GM18861 (cell line): ENCODE measurements at regions not wholly inside any gene's neighbourhood (a gene's known extent, or its start where the extent isn't known, plus 50 kb on each side); places are given as distances from the start of the nearest gene placed in this dataset.
"Not testable (repeated sequence)": the region's sequence is repeated elsewhere in the genome, so short reads cannot be mapped to it uniquely, and the experiment has no call there.

ENCODE experiments used
- ATAC-seq: cut with Tn5 transposase; IDR thresholded peaks from one replicate; pipeline ENCODE4 v1.9.1; 2021; ENCODE audit not compliant: unreplicated experiment

GRCh38 chr13:70568571-70568970 lies 460.3 kb upstream of the KLHL1 start:
- ATAC-seq = peak; percentile 84

- no peak for ATAC-seq
Observed at GRCh38 chr13:70544706-70545105, 436.5 kb upstream of the KLHL1 start.

DNA sequence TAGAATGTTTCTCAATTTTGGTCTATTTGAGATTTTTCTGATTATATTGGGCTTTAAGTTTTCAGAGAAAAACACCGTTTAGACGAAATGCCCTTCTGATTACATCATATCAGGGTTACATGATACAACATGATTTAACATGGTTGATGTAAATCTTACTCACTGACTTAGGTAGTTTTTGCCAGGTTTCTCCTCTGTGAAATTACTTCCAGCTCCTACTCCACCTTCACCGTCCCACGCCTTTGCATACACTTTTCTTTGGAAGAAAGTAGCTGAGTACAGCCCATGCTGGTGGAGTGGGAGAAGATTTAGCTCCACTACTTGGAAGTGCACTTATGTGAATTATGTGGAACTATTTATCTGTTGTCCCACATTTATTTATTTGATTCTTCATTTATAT lies 433.2 kb upstream of the KLHL1 start:
- no peak for ATAC-seq

GRCh38 chr13:70534466-70534865 lies 426.2 kb upstream of the KLHL1 start:
- no peak for ATAC-seq

DNA sequence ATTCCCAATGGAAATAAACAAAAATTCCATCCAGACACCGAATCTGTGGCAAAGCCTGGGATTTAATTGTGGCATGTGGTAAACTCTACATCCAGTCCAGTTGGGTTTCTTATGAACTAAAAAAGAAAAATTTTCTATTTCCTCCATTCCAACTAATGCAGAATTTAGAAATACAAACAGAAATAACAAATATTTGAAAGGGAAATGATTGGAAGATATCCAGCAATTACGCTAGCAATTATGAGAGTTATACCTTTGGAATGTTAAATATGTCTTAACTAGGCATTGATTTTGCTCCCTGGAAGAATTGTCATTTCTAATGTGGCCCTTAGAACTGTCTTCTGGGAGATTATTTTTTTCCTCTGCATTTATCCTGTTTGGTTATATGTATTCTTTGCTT lies 421.4 kb upstream of the KLHL1 start:
- no peak for ATAC-seq

DNA sequence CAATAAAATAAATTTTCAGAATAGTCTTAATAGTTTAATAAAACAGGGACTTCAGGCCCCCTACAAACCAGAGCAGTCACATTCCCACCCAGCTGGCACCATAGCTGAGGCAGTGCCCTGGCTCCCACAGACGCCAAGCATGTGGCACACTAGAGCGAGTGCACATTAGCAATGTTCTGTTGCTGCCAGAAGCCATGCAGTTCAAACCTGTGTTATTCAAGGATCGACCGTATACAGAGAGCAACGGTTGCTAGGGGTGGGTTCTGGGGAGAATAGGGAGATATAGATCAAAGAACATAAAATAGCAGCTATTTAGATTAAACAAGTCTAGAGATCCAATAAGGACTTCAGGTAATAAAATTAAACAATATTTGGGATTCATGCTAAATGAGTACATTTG lies 419.3 kb upstream of the KLHL1 start:
- no peak for ATAC-seq

DNA sequence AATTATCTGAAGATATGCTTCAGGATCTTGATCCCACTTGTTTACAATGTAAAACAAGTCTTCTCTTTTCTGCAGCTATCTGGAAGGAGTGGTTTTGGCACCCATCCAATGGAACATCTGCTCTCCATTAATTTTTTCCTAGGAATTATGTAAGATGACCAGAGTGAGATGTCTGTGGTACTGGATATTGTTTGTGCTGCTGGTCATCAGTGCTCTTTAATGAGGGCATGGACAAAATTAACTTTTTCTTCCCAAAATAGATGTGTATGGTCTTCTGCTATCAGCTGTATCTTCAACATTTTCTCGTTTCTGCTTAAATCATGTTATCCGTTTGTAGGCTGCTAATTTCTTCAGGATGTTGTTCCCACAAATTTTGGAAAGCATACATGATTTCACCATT lies 415.4 kb upstream of the KLHL1 start:
- ATAC-seq = no peak

- no peak for ATAC-seq
Observed at GRCh38 chr13:70520275-70521036, 412.2 kb upstream of the KLHL1 start.

GRCh38 chr13:70518081-70518480 lies 409.8 kb upstream of the KLHL1 start:
- ATAC-seq = no peak

- no peak for ATAC-seq
Observed at GRCh38 chr13:70516226-70516625, 408.0 kb upstream of the KLHL1 start.

- ATAC-seq = not testable (repeated sequence)
Observed at GRCh38 chr13:70511861-70512417, 403.7 kb upstream of the KLHL1 start.

DNA sequence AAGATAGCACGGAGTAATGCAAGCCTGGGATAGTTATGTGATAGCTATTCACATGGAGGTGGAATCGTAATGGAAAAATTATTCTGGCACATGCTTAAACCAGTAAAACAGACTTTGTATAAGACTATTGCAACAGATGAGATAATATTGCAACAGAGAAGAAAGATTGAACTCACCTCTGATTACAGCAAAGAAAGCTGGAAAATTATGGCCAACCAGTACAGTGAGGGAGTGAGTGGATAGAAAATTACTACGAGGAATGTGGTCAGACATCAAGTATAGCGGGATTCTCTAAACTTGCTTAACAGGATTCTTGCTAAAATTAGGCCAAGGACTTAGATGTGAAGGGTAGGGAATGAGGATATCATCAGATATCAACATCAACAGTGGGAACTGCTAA lies 397.6 kb upstream of the KLHL1 start:
- ATAC-seq = no peak

DNA sequence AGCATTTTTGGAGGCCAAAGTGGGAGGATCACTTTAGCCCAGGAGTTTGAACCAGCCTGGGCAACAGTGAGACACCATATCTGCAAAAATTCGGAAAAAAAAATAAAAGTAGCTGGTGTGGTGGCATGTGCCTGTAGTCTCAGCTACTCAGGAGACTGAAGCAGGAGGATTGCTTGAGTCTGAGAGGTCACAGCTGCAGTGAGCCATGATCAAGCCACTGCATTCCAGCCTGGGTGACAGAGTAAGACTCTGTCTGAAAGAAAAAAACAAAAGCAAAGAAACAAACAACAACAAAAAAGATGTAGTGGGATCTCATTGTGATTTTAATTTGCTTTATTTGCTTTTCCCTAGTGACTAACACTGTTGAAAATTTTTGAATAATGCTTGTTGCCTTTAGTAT lies 394.7 kb upstream of the KLHL1 start:
- ATAC-seq = no peak

DNA sequence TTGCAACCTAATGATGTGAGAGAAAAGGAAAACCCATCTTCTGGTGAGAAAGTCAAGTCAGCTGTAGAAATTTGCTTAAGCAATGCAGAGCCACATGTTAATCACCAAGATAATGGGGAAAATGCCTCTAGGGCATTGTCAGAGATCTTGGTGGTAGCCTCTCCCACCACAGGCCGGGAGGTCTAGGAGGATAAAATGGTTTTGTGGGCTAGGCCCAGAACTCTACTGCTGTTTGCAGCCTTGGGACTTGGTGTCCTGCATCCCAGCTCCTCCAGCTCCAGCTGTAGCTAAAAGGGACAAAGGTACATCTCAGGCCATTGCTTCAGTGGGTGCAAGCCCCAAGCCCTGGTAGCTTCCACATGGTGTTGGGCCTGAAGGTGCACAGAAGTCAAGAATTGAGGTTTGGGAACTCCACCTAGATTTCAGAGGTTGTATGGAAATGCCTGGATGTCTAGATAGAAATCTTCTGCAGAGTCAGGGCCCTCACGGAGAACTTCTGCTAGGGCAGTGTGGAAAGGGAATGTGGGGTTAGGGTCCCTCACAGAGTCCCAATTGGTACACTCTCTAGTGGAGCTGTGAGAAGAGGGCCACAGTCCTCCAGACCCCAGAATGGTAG lies 382.2 kb upstream of the KLHL1 start:
- ATAC-seq = no peak

- ATAC-seq = no peak
Observed at GRCh38 chr13:70484931-70485330, 376.7 kb upstream of the KLHL1 start.

- ATAC-seq = no peak
Observed at GRCh38 chr13:70483599-70484276, 375.5 kb upstream of the KLHL1 start.

- ATAC-seq = no peak
Observed at GRCh38 chr13:70473907-70474306, 365.7 kb upstream of the KLHL1 start.

GRCh38 chr13:70469077-70469476 lies 360.8 kb upstream of the KLHL1 start:
- no peak for ATAC-seq

- no peak for ATAC-seq
Observed at GRCh38 chr13:70457474-70457873, 349.2 kb upstream of the KLHL1 start.

- ATAC-seq = no peak
Observed at GRCh38 chr13:70448820-70449219, 340.6 kb upstream of the KLHL1 start.

DNA sequence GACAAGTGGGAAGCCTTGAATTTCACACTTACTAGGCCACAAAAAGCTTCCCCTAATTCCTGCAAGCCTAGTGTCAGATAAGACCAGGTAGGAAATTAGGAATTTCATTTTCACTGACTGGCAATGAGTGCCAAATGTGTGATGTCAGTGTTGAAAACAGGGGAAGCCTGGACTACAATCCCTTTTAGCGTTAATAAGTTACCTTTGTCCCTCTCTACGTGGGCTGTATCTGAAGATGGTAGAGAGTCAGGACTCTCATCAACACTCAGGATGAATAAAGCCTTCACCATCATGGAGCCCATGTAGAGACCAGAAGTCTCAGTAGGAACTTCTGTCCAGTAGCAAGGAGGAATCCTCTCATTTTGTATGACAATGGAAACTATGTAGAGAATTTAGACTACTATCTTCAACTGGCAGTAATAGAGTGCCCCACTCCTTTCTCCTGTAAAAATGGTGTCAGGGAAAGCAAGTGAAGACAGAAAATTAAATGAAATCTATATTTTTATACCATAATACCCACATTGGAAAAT lies 324.1 kb upstream of the KLHL1 start:
- ATAC-seq = no peak

DNA sequence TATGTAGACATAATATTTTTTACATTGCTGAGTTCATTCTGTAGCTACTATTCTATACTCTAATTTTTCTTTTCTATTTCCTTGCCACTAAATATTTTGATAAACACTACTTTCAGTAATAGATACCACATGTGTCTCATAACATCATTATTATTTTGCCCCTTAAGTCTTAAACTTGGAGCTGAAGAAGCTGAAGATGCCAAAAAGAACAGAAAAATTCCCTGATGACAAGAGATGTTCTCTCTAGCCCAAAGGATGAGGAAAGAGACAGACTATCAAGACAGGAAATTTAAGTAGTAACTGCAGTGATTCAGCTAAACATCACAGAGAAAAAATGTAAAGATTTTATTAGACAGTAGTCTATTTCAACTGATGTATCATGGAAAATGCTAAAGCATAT lies 322.0 kb upstream of the KLHL1 start:
- no peak for ATAC-seq
